ENCODE measurements at regions not wholly inside any gene's neighbourhood (a gene's known extent, or its start where the extent isn't known, plus 50 kb on each side); places are given as distances from the start of the nearest gene placed in this dataset.

DNA sequence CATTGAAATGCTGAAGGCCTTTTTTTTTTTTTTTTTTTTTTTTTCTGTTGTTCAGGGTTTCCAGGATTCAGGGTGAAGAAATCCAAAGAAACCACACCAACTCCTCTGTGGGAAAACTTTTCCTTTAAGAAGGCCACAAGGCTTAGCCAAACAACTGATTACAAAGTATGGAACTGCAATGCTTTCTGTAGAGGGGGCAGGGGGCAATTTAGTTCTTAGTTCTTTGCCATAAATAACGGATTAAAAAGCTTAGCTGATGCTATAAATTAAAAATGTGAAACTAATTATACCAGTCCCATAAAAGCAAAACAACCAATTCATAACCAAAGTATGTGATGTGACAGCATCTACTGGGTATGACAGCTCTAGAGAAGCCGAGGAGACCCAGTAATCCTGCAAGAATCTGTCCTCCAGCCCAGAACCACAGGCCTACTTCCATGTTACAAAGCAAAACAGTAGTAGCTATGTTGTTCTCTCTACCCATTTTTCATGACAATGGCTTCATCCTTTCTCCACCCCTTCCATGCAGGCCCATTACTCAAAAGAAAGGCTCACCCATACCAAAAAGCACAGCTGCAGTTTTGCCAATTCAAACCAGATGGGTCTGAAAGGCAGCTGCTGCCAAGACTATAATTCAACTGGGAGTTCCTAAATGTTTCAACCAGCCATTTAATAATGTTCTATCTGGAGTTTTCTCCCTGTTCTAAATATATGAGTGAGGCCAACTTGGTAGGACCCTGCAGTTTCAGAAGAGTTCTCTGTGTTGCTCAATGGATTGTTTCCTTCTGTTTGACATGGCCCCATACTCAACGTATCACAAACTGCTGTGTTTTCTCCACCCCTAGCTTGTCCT is 167.1 kb upstream of the ZFHX3 start:
- in situ Hi-C loops (cut with MboI) (no loop called here), intact Hi-C loops (cut with micrococcal nuclease; ENCODE audit: unreplicated experiment) (no loop called here)
- no TSS peak for BruUV-seq (replicated peaks)
- CTCF ChIA-PET, result interaction anchor here (1.9 kb wide), 1 partner anchor 383 kb away, joined by 4 read pairs; no protein-coding TSS in a partner anchor
- Histone ChIP-seq H4K20me1 (ENCODE audit: control insufficient read depth, insufficient read depth) (no peaks in the 10 kb centered on the region), H3K27ac (ENCODE audit: control insufficient read depth, insufficient read depth) (no peak overlapping the region), H3K79me2 (ENCODE audit: control insufficient read depth, insufficient read depth, low read length) (no peaks in the 10 kb centered on the region), H3K4me1 (ENCODE audit: control insufficient read depth, insufficient read depth, low read length) (no peaks in the 10 kb centered on the region), H3K27me3 (replicated peaks in 1 of 2; ENCODE audit: control insufficient read depth in 2 of 2, insufficient read depth in 2 of 2, low read length in 1 of 2) (no peaks in the 10 kb centered on the region), H2AFZ (ENCODE audit: control insufficient read depth, low read depth, low read length) (no peak overlapping the region), H3K9me3 (replicated peaks; ENCODE audit: control insufficient read depth, insufficient read depth, low read length) (no peaks in the 10 kb centered on the region; the same call in 2 of the 3 replicates), H3K4me2 (ENCODE audit: control insufficient read depth, insufficient read depth) (no peak overlapping the region), H3K36me3 (ENCODE audit: control insufficient read depth in 2 of 2, insufficient read depth in 2 of 2, low read length in 1 of 2) (no peaks in the 10 kb centered on the region), H3K4me3 (no peak overlapping the region), H3K9ac (ENCODE audit: control insufficient read depth, insufficient read depth, low read length) (no peak overlapping the region)
- RAD21 ChIA-PET (ENCODE audit: unreplicated experiment), result interaction anchor here (0.7 kb wide), 1 partner anchor 382 kb away, joined by 4 read pairs; no protein-coding TSS in a partner anchor
- DNase-seq (ENCODE audit: low read depth, low spot score), result no peak
- ATAC-seq, result no peak
- SMC1A ChIA-PET (ENCODE audit: uncharacterized antibody, unreplicated experiment), result interaction anchor here (1.8 kb wide), 1 partner anchor 11 kb away, joined by 5 read pairs; no protein-coding TSS in a partner anchor
- POLR2A ChIA-PET, result interaction anchor here (0.5 kb wide), 1 partner anchor 177 kb away, joined by 4 read pairs; no protein-coding TSS in a partner anchor
- 17% methylated on average over 3 of the region's 3 CpGs for WGBS (ENCODE audit: insufficient coverage, insufficient replicate concordance, low lambda C conversion rate, missing lambda C conversion rate)
- no peak for FAIRE-seq
- TF ChIP-seq SREBF2 (IDR thresholded peaks at IDR 0.05; ENCODE audit: low read length) (no peak), ZBTB40 (IDR thresholded peaks at IDR 0.05; ENCODE audit: borderline replicate concordance) (no peak), ZNF687 (IDR thresholded peaks at IDR 0.05) (no peak), SIX5 (IDR thresholded peaks at IDR 0.05; ENCODE audit: low read depth, low read length, severe bottlenecking) (no peak), ZNF207 (IDR thresholded peaks at IDR 0.05; ENCODE audit: borderline replicate concordance) (no peak), BCL11A (IDR thresholded peaks at IDR 0.05; ENCODE audit: low read depth, low read length) (no peak), RUNX3 (IDR thresholded peaks at IDR 0.05; ENCODE audit: low read length) (no peak), ETV6 (conservative IDR thresholded peaks at IDR 0.05 in 1 of 2, IDR thresholded peaks at IDR 0.05 in 1 of 2; ENCODE audit: borderline replicate concordance in 1 of 2, low read depth in 1 of 2) (no peak)
- TF ChIP-seq, protein P1, sequence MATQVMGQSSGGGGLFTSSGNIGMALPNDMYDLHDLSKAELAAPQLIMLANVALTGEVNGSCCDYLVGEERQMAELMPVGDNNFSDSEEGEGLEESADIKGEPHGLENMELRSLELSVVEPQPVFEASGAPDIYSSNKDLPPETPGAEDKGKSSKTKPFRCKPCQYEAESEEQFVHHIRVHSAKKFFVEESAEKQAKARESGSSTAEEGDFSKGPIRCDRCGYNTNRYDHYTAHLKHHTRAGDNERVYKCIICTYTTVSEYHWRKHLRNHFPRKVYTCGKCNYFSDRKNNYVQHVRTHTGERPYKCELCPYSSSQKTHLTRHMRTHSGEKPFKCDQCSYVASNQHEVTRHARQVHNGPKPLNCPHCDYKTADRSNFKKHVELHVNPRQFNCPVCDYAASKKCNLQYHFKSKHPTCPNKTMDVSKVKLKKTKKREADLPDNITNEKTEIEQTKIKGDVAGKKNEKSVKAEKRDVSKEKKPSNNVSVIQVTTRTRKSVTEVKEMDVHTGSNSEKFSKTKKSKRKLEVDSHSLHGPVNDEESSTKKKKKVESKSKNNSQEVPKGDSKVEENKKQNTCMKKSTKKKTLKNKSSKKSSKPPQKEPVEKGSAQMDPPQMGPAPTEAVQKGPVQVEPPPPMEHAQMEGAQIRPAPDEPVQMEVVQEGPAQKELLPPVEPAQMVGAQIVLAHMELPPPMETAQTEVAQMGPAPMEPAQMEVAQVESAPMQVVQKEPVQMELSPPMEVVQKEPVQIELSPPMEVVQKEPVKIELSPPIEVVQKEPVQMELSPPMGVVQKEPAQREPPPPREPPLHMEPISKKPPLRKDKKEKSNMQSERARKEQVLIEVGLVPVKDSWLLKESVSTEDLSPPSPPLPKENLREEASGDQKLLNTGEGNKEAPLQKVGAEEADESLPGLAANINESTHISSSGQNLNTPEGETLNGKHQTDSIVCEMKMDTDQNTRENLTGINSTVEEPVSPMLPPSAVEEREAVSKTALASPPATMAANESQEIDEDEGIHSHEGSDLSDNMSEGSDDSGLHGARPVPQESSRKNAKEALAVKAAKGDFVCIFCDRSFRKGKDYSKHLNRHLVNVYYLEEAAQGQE (IDR thresholded peaks at IDR 0.05; ENCODE audit: low read depth, low read length), result no peak
